ENCODE measurements at regions not wholly inside any gene's neighbourhood (a gene's known extent, or its start where the extent isn't known, plus 50 kb on each side); places are given as distances from the start of the nearest gene placed in this dataset.

- H3K27me3 ChIP-seq (ENCODE audit: control insufficient read depth, insufficient read depth, low read length): no peaks in the 10 kb centered on the region
- no peak overlapping the region for H3K27ac ChIP-seq (ENCODE audit: low read depth, low read length)
These were observed 177.8 kb upstream of the EEA1 start for GRCh38 chr12:93106910-93107309.

GRCh38 chr12:93107514-93108312, 178.6 kb upstream of the EEA1 start:
- H3K9ac ChIP-seq (ENCODE audit: low read length): no peak overlapping the region
- no peak overlapping the region for H3K27ac ChIP-seq (ENCODE audit: low read depth, low read length)
- no peaks in the 10 kb centered on the region for H3K36me3 ChIP-seq (ENCODE audit: control insufficient read depth, insufficient read depth, low read length)
- H3K4me3 ChIP-seq (ENCODE audit: low read length): no peak overlapping the region
- no peaks in the 10 kb centered on the region for H3K27me3 ChIP-seq (ENCODE audit: control insufficient read depth, insufficient read depth, low read length)
- peaks cover 34% of the 10 kb centered on the region for H3K4me1 ChIP-seq (ENCODE audit: control insufficient read depth, insufficient read depth, low read length)

More at GRCh38 chr12:93106910-93107309, 177.8 kb upstream of the EEA1 start:
- peaks cover 40% of the 10 kb centered on the region for H3K4me1 ChIP-seq (ENCODE audit: control insufficient read depth, insufficient read depth, low read length)
- H3K4me3 ChIP-seq (ENCODE audit: low read length): no peak overlapping the region
- H3K36me3 ChIP-seq (ENCODE audit: control insufficient read depth, insufficient read depth, low read length): no peaks in the 10 kb centered on the region
- H3K9ac ChIP-seq (ENCODE audit: low read length): no peak overlapping the region

GRCh38 chr12:93108985-93109384, 179.9 kb upstream of the EEA1 start:
- Histone ChIP-seq H3K4me3 (ENCODE audit: low read length) (peak overlapping the region; percentile 11), H3K27ac (ENCODE audit: low read depth, low read length) (no peak overlapping the region), H3K4me1 (ENCODE audit: control insufficient read depth, insufficient read depth, low read length) (peaks cover 32% of the 10 kb centered on the region), H3K27me3 (ENCODE audit: control insufficient read depth, insufficient read depth, low read length) (no peaks in the 10 kb centered on the region), H3K9ac (ENCODE audit: low read length) (no peak overlapping the region), H3K36me3 (ENCODE audit: control insufficient read depth, insufficient read depth, low read length) (no peaks in the 10 kb centered on the region)

GRCh38 chr12:93109551-93110203, 180.6 kb upstream of the EEA1 start:
- Histone ChIP-seq H3K4me3 (ENCODE audit: low read length) (no peak overlapping the region), H3K9ac (ENCODE audit: low read length) (no peak overlapping the region), H3K27me3 (ENCODE audit: control insufficient read depth, insufficient read depth, low read length) (no peaks in the 10 kb centered on the region), H3K36me3 (ENCODE audit: control insufficient read depth, insufficient read depth, low read length) (no peaks in the 10 kb centered on the region), H3K4me1 (ENCODE audit: control insufficient read depth, insufficient read depth, low read length) (peaks cover 32% of the 10 kb centered on the region), H3K27ac (ENCODE audit: low read depth, low read length) (no peak overlapping the region)

- no peaks in the 10 kb centered on the region for H3K27me3 ChIP-seq (ENCODE audit: control insufficient read depth, insufficient read depth, low read length)
- no peak overlapping the region for H3K9ac ChIP-seq (ENCODE audit: low read length)
- no peaks in the 10 kb centered on the region for H3K36me3 ChIP-seq (ENCODE audit: control insufficient read depth, insufficient read depth, low read length)
- no peak overlapping the region for H3K4me3 ChIP-seq (ENCODE audit: low read length)
- no peak overlapping the region for H3K27ac ChIP-seq (ENCODE audit: low read depth, low read length)
- peaks cover 38% of the 10 kb centered on the region for H3K4me1 ChIP-seq (ENCODE audit: control insufficient read depth, insufficient read depth, low read length)
These were observed 182.7 kb upstream of the EEA1 start for GRCh38 chr12:93111773-93112172.

- H3K27me3 ChIP-seq (ENCODE audit: control insufficient read depth, insufficient read depth, low read length): no peaks in the 10 kb centered on the region
- no peak overlapping the region for H3K9ac ChIP-seq (ENCODE audit: low read length)
- peaks cover 25% of the 10 kb centered on the region for H3K4me1 ChIP-seq (ENCODE audit: control insufficient read depth, insufficient read depth, low read length)
- H3K27ac ChIP-seq (ENCODE audit: low read depth, low read length): no peak overlapping the region
- no peak overlapping the region for H3K4me3 ChIP-seq (ENCODE audit: low read length)
- no peaks in the 10 kb centered on the region for H3K36me3 ChIP-seq (ENCODE audit: control insufficient read depth, insufficient read depth, low read length)
These were observed 184.4 kb upstream of the EEA1 start for GRCh38 chr12:93113317-93114006.

- H3K4me1 ChIP-seq (ENCODE audit: control insufficient read depth, insufficient read depth, low read length): peaks cover 13% of the 10 kb centered on the region
- H3K27me3 ChIP-seq (ENCODE audit: control insufficient read depth, insufficient read depth, low read length): no peaks in the 10 kb centered on the region
- no peak overlapping the region for H3K27ac ChIP-seq (ENCODE audit: low read depth, low read length)
- H3K4me3 ChIP-seq (ENCODE audit: low read length): no peak overlapping the region
- no peaks in the 10 kb centered on the region for H3K36me3 ChIP-seq (ENCODE audit: control insufficient read depth, insufficient read depth, low read length)
- no peak overlapping the region for H3K9ac ChIP-seq (ENCODE audit: low read length)
These were observed 186.1 kb upstream of the EEA1 start for GRCh38 chr12:93115198-93115601.

GRCh38 chr12:93115646-93116045, 186.6 kb upstream of the EEA1 start:
- no peaks in the 10 kb centered on the region for H3K36me3 ChIP-seq (ENCODE audit: control insufficient read depth, insufficient read depth, low read length)
- no peak overlapping the region for H3K27ac ChIP-seq (ENCODE audit: low read depth, low read length)
- no peak overlapping the region for H3K9ac ChIP-seq (ENCODE audit: low read length)
- peaks cover 13% of the 10 kb centered on the region for H3K4me1 ChIP-seq (ENCODE audit: control insufficient read depth, insufficient read depth, low read length)
- H3K4me3 ChIP-seq (ENCODE audit: low read length): no peak overlapping the region
- no peaks in the 10 kb centered on the region for H3K27me3 ChIP-seq (ENCODE audit: control insufficient read depth, insufficient read depth, low read length)

- no peak overlapping the region for H3K4me3 ChIP-seq (ENCODE audit: low read length)
- H3K27ac ChIP-seq (ENCODE audit: low read depth, low read length): no peak overlapping the region
- no peaks in the 10 kb centered on the region for H3K27me3 ChIP-seq (ENCODE audit: control insufficient read depth, insufficient read depth, low read length)
These were observed 187.5 kb upstream of the EEA1 start for GRCh38 chr12:93116632-93117031.

GRCh38 chr12:93121729-93122488, 192.8 kb upstream of the EEA1 start:
- no peak overlapping the region for H3K4me3 ChIP-seq (ENCODE audit: low read length)
- H3K4me1 ChIP-seq (ENCODE audit: control insufficient read depth, insufficient read depth, low read length): no peaks in the 10 kb centered on the region
- no peak overlapping the region for H3K9ac ChIP-seq (ENCODE audit: low read length)
- H3K27me3 ChIP-seq (ENCODE audit: control insufficient read depth, insufficient read depth, low read length): no peaks in the 10 kb centered on the region
- H3K27ac ChIP-seq (ENCODE audit: low read depth, low read length): no peak overlapping the region
- H3K36me3 ChIP-seq (ENCODE audit: control insufficient read depth, insufficient read depth, low read length): no peaks in the 10 kb centered on the region

More at GRCh38 chr12:93116632-93117031, 187.5 kb upstream of the EEA1 start:
- no peak overlapping the region for H3K9ac ChIP-seq (ENCODE audit: low read length)
- no peaks in the 10 kb centered on the region for H3K36me3 ChIP-seq (ENCODE audit: control insufficient read depth, insufficient read depth, low read length)
- peaks cover 13% of the 10 kb centered on the region for H3K4me1 ChIP-seq (ENCODE audit: control insufficient read depth, insufficient read depth, low read length)

- no peak overlapping the region for H3K27ac ChIP-seq (ENCODE audit: low read depth, low read length)
- no peaks in the 10 kb centered on the region for H3K36me3 ChIP-seq (ENCODE audit: control insufficient read depth, insufficient read depth, low read length)
- no peak overlapping the region for H3K9ac ChIP-seq (ENCODE audit: low read length)
- no peak overlapping the region for H3K4me3 ChIP-seq (ENCODE audit: low read length)
- H3K4me1 ChIP-seq (ENCODE audit: control insufficient read depth, insufficient read depth, low read length): no peaks in the 10 kb centered on the region
- H3K27me3 ChIP-seq (ENCODE audit: control insufficient read depth, insufficient read depth, low read length): no peaks in the 10 kb centered on the region
These were observed 193.5 kb upstream of the EEA1 start for GRCh38 chr12:93122569-93123091.

- no peak overlapping the region for H3K27ac ChIP-seq (ENCODE audit: low read depth, low read length)
- no peaks in the 10 kb centered on the region for H3K27me3 ChIP-seq (ENCODE audit: control insufficient read depth, insufficient read depth, low read length)
- no peak overlapping the region for H3K4me3 ChIP-seq (ENCODE audit: low read length)
- H3K9ac ChIP-seq (ENCODE audit: low read length): no peak overlapping the region
- peaks cover 4% of the 10 kb centered on the region for H3K4me1 ChIP-seq (ENCODE audit: control insufficient read depth, insufficient read depth, low read length)
- no peaks in the 10 kb centered on the region for H3K36me3 ChIP-seq (ENCODE audit: control insufficient read depth, insufficient read depth, low read length)
These were observed 196.0 kb upstream of the EEA1 start for GRCh38 chr12:93125126-93125525.

All from rectal smooth muscle tissue (tissue), 1 donor.